ENCODE measurements at regions not wholly inside any gene's neighbourhood (a gene's known extent, or its start where the extent isn't known, plus 50 kb on each side); places are given as distances from the start of the nearest gene placed in this dataset.

GRCh38 chr4:125445525-125445924, 130.8 kb downstream of the FAT4 start:
- TF ChIP-seq SUZ12 (IDR thresholded peaks at IDR 0.05; ENCODE audit: extremely low read depth, insufficient read depth, insufficient read length) (no peak), ZNF274 (IDR thresholded peaks at IDR 0.05; ENCODE audit: low read depth, low read length) (no peak)
